NCI-H226 (cell line): ENCODE measurements at regions not wholly inside any gene's neighbourhood (a gene's known extent, or its start where the extent isn't known, plus 50 kb on each side); places are given as distances from the start of the nearest gene placed in this dataset.

Experiments
- DNase-seq: peaks from one replicate; pipeline ENCODE4 v3.0.0-alpha.2; 2015

- no peak for DNase-seq
These were observed 356.9 kb downstream of the RAB28 start for GRCh38 chr4:13126976-13127910.

- no peak for DNase-seq
These were observed 365.5 kb downstream of the RAB28 start for GRCh38 chr4:13118633-13119032.

GRCh38 chr4:13117185-13117584 is 367.0 kb downstream of the RAB28 start:
- no peak for DNase-seq

- no peak for DNase-seq
These were observed 372.1 kb downstream of the RAB28 start for GRCh38 chr4:13112030-13112429.

- DNase-seq, result no peak
These were observed 374.6 kb downstream of the RAB28 start for GRCh38 chr4:13109536-13109935.

GRCh38 chr4:13108096-13108495 is 376.0 kb downstream of the RAB28 start:
- DNase-seq, result no peak

GRCh38 chr4:13103382-13104015 is 380.6 kb downstream of the RAB28 start:
- no peak for DNase-seq

GRCh38 chr4:13102092-13102742 is 381.9 kb downstream of the RAB28 start:
- DNase-seq, result no peak

- DNase-seq, result no peak
These were observed 386.2 kb downstream of the RAB28 start for GRCh38 chr4:13097971-13098370.

- no peak for DNase-seq
These were observed 388.4 kb downstream of the RAB28 start for GRCh38 chr4:13095722-13096121.

- no peak for DNase-seq
These were observed 391.0 kb downstream of the RAB28 start for GRCh38 chr4:13093170-13093569.

GRCh38 chr4:13092702-13093101 is 391.4 kb downstream of the RAB28 start:
- DNase-seq, result peak; percentile 50

GRCh38 chr4:13089659-13089998 is 394.5 kb downstream of the RAB28 start:
- DNase-seq, result no peak

GRCh38 chr4:13088726-13089658 is 395.1 kb downstream of the RAB28 start:
- DNase-seq, result peak; percentile 43

GRCh38 chr4:13087041-13087440 is 397.1 kb downstream of the RAB28 start:
- DNase-seq, result no peak

GRCh38 chr4:13084210-13084609 is 399.9 kb downstream of the RAB28 start:
- DNase-seq, result no peak

- DNase-seq, result no peak
These were observed 402.3 kb downstream of the RAB28 start for GRCh38 chr4:13081830-13082229.

- DNase-seq, result no peak
These were observed 417.1 kb downstream of the RAB28 start for GRCh38 chr4:13067077-13067476.

- DNase-seq, result no peak
These were observed 425.1 kb downstream of the RAB28 start for GRCh38 chr4:13059019-13059418.

GRCh38 chr4:13056630-13057189 is 427.4 kb downstream of the RAB28 start:
- no peak for DNase-seq

- no peak for DNase-seq
These were observed 429.6 kb downstream of the RAB28 start for GRCh38 chr4:13054420-13054970.

- DNase-seq, result no peak
These were observed 436.5 kb downstream of the RAB28 start for GRCh38 chr4:13047591-13047990.
